Psoas muscle (tissue), 7 donors: ENCODE measurements at regions not wholly inside any gene's neighbourhood (a gene's known extent, or its start where the extent isn't known, plus 50 kb on each side); places are given as distances from the start of the nearest gene placed in this dataset.

Source experiments
- ATAC-seq, 4 donors: fragments of 200-7000 bp; cut with Tn5 transposase; one replicate each; pipeline ENCODE4 v1.9.1; 2020; ENCODE audit warnings: moderate library complexity in 3 of 4, mild to moderate bottlenecking in 2 of 4
- DNase-seq, 2 donors: peaks; one replicate each; pipeline ENCODE4 v3.0.0-alpha.2; 2020
- H3K27ac ChIP-seq: fragments of 200-600 bp; one replicate; pipeline ENCODE4 v1.8.0; 2022
- H3K27me3 ChIP-seq, 3 donors: fragments of 200-600 bp in 1 of 3; one replicate each; pipeline versions ENCODE4 v1.6.1 to v1.8.0; 2013 to 2022; ENCODE audit warnings: low read length in 2 of 3, mild to moderate bottlenecking in 2 of 3, moderate library complexity in 1 of 3; ENCODE audit not compliant: insufficient read depth in 3 of 3
- H3K36me3 ChIP-seq, 2 donors: fragments of 200-600 bp in 1 of 2; one replicate each; pipeline versions ENCODE4 v1.6.1 to v1.8.0; 2013 to 2022; ENCODE audit warnings: low read depth in 1 of 2, mild to moderate bottlenecking in 1 of 2, moderate library complexity in 1 of 2; ENCODE audit not compliant: insufficient read depth in 1 of 2
- H3K4me1 ChIP-seq: fragments of 200-600 bp; one replicate; pipeline ENCODE4 v1.8.0; 2022
- H3K4me3 ChIP-seq: fragments of 200-600 bp; one replicate; pipeline ENCODE4 v1.8.0; 2022; ENCODE audit warnings: mild to moderate bottlenecking
- H3K9me3 ChIP-seq: fragments of 200-600 bp; one replicate; pipeline ENCODE4 v1.8.0; 2022
- CTCF ChIP-seq: fragments of 200-600 bp; IDR thresholded peaks from one replicate; pipeline ENCODE4 v1.8.0; 2022; ENCODE audit warnings: antibody characterized with exemption
- WGBS, 3 donors: extraction: QIAGEN DNeasy Blood & Tissue Kit; methylation state at CpG; one replicate each; pipeline versions ENCODE4 v1.1.6 to v1.1.7; 2013; 5-methylcytosine and 5-hydroxymethylcytosine counted together
- intact Hi-C, 2 donors: fragments of 100-400 bp; cut with DNase I; formaldehyde crosslinking; loops; one replicate each; pipeline versions ENCODE4 v1.11.0 to v1.14.2; 2022
- donor health status: healthy with polysubstance abuse.
- donor health status: DM: no; HTN: no; CAD: no; lungs with moderate emphysema.
- donor health status: Bipolar disorder and iron deficiency.
- donor health status: healthy.
- donor health status: DM: yes; HTN: yes; CAD: no.
- donor health status: DM: no; HTN: no; CAD: no.
- donor health status: DM: yes; HTN: yes; CAD: no.

GRCh38 chr9:84460695-84461094, 120.1 kb upstream of the SLC28A3 start:
- no peak for TF ChIP-seq CTCF
- intact Hi-C loops, result no loop called here
- Histone ChIP-seq H3K4me3 (no peak overlapping the region), H3K36me3 (no peaks in the 10 kb centered on the region), H3K4me1 (no peaks in the 10 kb centered on the region), H3K9me3 (no peaks in the 10 kb centered on the region), H3K27ac (no peak overlapping the region), H3K27me3 (peaks cover 0 to 3% (median 0%) of the 10 kb centered on the region in 3 donors)
- ATAC-seq (no peak), DNase-seq (no peak)

GRCh38 chr9:84463272-84463671, 122.7 kb upstream of the SLC28A3 start:
- no peak for ATAC-seq
- DNase-seq, result no peak
- no peak for TF ChIP-seq CTCF
- Histone ChIP-seq H3K4me3 (no peak overlapping the region), H3K4me1 (no peaks in the 10 kb centered on the region), H3K27ac (no peak overlapping the region), H3K9me3 (no peaks in the 10 kb centered on the region), H3K36me3 (no peaks in the 10 kb centered on the region), H3K27me3 (no peaks in the 10 kb centered on the region)
- 61 to 65% (median 61%) methylated on average over 3 of the region's 3 CpGs for WGBS, 3 donors
- intact Hi-C loops, result no loop called here

- no peak overlapping the region for H3K27ac ChIP-seq
- no peaks in the 10 kb centered on the region for H3K36me3 ChIP-seq
- no peaks in the 10 kb centered on the region for H3K4me1 ChIP-seq
- ATAC-seq (no peak), DNase-seq (no peak)
- no peaks in the 10 kb centered on the region for H3K27me3 ChIP-seq
- no peak for TF ChIP-seq CTCF
- H3K9me3 ChIP-seq, result no peaks in the 10 kb centered on the region
- intact Hi-C loops, result no loop called here
- no peak overlapping the region for H3K4me3 ChIP-seq
- 57 to 72% (median 72%) methylated on average over 5 of the region's 5 CpGs for WGBS, 3 donors
These were observed 126.2 kb upstream of the SLC28A3 start for GRCh38 chr9:84466580-84467285.

- no peaks in the 10 kb centered on the region for H3K36me3 ChIP-seq
- no peak for TF ChIP-seq CTCF
- 22 to 27% (median 27%) methylated on average over 2 of the region's 2 CpGs for WGBS, 3 donors
- ATAC-seq (no peak), DNase-seq (no peak)
- no peaks in the 10 kb centered on the region for H3K4me1 ChIP-seq
- H3K4me3 ChIP-seq, result no peak overlapping the region
- no peaks in the 10 kb centered on the region for H3K9me3 ChIP-seq
- no peak overlapping the region for H3K27ac ChIP-seq
- intact Hi-C loops, result no loop called here
- H3K27me3 ChIP-seq, result no peaks in the 10 kb centered on the region
These were observed 131.3 kb upstream of the SLC28A3 start for GRCh38 chr9:84471816-84472215.

- no peaks in the 10 kb centered on the region for H3K4me1 ChIP-seq
- TF ChIP-seq CTCF, result no peak
- no peaks in the 10 kb centered on the region for H3K36me3 ChIP-seq
- no peaks in the 10 kb centered on the region for H3K9me3 ChIP-seq
- H3K27ac ChIP-seq, result no peak overlapping the region
- ATAC-seq (no peak), DNase-seq (no peak)
- H3K4me3 ChIP-seq, result no peak overlapping the region
- H3K27me3 ChIP-seq, result no peaks in the 10 kb centered on the region
- intact Hi-C loops, result no loop called here
- WGBS, 3 donors, result 63 to 73% (median 67%) methylated on average over 3 of the region's 3 CpGs
These were observed 138.4 kb upstream of the SLC28A3 start for GRCh38 chr9:84478996-84479395.
